C4-2B (cell line): ENCODE measurements at regions not wholly inside any gene's neighbourhood (a gene's known extent, or its start where the extent isn't known, plus 50 kb on each side); places are given as distances from the start of the nearest gene placed in this dataset.

ENCODE experiments used
- ZFX ChIP-seq: fragments of 450-650 bp; IDR thresholded peaks from 2 replicates; pipeline ENCODE4 v1.6.1; 2017
- TF ChIP-seq, protein P1 (sequence below): fragments of 450-650 bp; conservative IDR thresholded peaks from 2 replicates; pipeline ENCODE4 v1.5.1; 2017; ENCODE audit warnings: mild to moderate bottlenecking

DNA sequence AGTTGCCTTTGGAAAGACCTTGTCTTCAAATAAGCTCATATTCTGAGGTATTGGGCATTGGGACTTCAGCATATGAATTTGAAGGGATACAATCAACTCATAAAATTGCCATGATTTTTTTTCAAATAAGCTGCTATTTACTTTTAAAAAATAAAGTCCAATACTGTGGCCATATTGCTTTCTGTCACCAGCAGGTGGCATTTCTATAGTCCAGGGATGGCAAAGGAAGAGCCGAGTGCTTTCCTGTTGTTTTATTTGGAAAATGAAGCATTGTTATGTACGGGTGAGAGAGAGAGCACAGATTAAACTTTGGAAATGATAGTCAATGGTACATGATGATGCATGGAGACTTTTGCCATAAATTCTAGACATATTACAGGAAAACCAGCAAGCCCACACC is 104.1 kb upstream of the DPP6 start:
- TF ChIP-seq, protein P1, sequence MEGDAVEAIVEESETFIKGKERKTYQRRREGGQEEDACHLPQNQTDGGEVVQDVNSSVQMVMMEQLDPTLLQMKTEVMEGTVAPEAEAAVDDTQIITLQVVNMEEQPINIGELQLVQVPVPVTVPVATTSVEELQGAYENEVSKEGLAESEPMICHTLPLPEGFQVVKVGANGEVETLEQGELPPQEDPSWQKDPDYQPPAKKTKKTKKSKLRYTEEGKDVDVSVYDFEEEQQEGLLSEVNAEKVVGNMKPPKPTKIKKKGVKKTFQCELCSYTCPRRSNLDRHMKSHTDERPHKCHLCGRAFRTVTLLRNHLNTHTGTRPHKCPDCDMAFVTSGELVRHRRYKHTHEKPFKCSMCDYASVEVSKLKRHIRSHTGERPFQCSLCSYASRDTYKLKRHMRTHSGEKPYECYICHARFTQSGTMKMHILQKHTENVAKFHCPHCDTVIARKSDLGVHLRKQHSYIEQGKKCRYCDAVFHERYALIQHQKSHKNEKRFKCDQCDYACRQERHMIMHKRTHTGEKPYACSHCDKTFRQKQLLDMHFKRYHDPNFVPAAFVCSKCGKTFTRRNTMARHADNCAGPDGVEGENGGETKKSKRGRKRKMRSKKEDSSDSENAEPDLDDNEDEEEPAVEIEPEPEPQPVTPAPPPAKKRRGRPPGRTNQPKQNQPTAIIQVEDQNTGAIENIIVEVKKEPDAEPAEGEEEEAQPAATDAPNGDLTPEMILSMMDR: peak; percentile 55
- TF ChIP-seq ZFX: no peak
